HG03442 (cell line): ENCODE measurements at regions not wholly inside any gene's neighbourhood (a gene's known extent, or its start where the extent isn't known, plus 50 kb on each side); places are given as distances from the start of the nearest gene placed in this dataset.
"Not testable (repeated sequence)": the region's sequence is repeated elsewhere in the genome, so short reads cannot be mapped to it uniquely, and the experiment has no call there.

Source experiments
- ATAC-seq: cut with Tn5 transposase; IDR thresholded peaks from one replicate; pipeline ENCODE4 v1.9.1; 2021; ENCODE audit warnings: mild to moderate bottlenecking, moderate library complexity; ENCODE audit not compliant: unreplicated experiment

DNA sequence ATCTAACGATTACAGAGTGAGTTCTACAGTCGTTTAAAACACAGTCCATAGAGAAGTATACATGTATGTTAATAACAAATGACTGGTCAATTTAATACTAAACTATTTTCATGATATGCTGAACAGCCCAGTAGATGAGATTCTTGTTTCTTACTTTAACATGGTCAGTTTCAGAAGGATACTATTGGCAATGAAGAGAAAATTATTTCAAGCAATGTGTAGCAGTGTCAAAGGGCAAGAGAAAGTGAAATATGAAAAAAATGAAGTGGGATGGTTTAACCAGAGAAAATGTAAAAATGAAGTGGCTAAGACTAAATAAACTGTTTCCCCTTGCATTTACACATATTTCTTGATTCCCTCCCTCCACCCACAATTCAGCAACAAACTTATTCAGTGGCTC lies 192.1 kb upstream of the TTC14 start:
- ATAC-seq = no peak

DNA sequence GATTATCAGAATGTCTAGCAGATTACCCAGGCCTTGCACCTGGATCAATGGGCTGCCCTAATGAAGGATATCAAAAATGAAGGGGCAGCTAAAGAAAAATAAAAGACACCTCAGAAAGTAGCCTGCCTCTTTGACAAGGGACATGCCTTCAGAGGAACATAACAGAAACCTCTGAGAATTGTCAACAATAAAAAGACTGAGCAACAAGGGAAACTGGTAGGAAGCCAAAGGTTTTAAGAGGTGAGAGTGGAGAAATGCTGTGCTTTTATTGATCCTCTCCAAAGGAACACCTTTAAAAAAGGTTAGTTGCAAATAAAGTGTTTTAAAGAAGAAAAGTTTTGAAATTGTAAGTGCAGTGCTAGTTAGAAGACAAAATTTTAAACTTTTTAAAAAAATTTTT lies 187.8 kb upstream of the TTC14 start:
- ATAC-seq = no peak

DNA sequence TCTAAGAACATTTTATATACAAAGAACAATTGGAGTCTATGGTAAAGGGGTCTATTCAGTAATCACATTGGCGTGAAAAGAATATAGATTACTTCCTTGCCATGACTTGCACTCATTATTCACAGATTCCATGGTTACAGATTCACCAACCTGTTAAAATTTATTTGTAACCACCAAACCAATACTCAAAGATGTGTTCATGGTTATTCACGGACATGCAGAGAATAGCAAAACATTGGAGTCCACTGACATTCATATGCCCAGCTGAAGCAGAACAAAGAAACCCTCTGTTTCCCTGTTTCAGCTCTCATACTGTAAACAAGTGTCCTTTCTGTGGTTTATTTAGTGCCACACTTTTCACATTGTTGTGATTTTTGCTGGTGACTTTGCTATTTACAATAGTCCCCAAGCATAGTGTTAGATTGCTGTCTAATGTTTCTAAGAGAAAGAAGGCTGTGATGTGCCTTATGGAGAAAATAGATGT lies 185.8 kb upstream of the TTC14 start:
- no peak for ATAC-seq

DNA sequence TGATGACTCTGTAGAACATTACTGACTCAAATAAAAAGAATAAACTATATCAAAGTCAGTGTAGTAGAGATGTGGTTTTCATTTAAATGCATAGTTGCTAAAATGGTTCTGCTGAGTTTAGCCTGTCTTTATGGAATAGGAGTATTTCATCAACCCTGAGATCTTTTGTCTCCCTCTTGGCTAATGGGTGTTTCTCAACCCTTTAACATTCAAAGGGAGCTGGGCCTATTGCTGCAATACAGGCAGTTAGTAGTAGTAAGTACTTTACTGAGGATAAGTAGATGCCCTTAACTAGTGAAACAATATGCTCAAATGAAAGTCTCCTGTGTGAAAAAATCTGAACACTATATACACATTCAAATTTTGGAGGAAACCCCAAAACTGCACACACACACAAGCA lies 184.7 kb upstream of the TTC14 start:
- no peak for ATAC-seq

- ATAC-seq = no peak
Observed at GRCh38 chr3:180420016-180420415, 181.9 kb upstream of the TTC14 start.

- ATAC-seq = no peak
Observed at GRCh38 chr3:180420804-180421203, 181.2 kb upstream of the TTC14 start.

DNA sequence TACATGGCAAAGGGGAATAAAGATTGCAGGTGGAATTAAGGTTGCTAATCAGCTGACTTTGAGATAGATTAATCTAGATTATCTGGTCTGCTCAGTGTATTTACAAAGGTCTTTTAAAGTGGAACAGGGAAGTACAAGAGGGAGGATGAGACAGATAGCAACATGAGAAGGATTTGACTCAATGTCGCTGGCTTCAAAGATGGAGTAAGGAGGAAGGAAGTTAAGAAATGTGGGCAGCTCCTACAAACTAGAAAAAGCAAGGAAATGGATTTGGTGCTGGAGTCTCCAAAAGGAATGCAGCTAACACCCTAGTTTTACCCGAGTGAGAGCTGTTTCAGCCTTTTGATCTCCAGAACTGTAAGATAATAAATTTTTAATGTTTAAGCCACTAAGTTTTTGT lies 180.7 kb upstream of the TTC14 start:
- ATAC-seq = no peak

- no peak for ATAC-seq
Observed at GRCh38 chr3:180421721-180422120, 180.2 kb upstream of the TTC14 start.

DNA sequence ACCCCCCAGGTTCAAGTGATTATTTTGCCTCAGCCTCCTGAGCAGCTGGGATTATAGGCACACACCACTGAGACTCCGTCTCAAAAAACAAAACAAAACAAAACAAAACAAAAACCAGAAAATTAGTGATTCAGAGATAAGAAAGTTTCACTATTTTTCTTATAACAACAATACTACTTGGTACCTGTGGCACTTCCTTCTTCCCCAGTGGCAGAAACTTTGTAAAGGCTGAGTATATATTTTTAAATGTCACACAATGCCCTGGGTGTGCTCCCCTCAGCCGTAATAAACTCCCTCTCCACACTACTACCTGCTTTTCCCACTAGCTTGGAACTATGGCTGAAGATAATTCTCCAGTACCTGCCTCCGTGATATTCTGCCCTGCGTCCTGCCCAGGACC lies 177.7 kb upstream of the TTC14 start:
- not testable (repeated sequence) for ATAC-seq

GRCh38 chr3:180430896-180431295 lies 171.1 kb upstream of the TTC14 start:
- no peak for ATAC-seq

- no peak for ATAC-seq
Observed at GRCh38 chr3:180433152-180433551, 168.8 kb upstream of the TTC14 start.

DNA sequence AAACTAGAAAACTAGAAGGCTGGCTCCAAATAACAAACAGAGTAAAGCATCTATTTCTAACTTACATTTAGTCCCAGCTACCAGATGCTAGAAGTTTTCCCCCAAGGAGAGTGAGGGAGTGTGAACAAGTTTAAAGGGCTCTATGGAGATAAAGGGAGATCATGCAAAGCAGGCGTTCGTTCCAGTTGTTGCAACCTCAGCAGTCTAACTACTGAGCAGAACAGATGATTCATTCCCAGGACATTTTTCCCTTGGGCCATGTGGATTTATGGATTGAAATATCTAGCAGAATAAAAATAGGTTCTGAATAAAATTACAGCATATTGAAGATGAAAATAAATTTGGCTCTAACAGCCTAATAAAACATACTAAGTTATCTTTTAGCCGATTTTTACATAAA lies 154.8 kb upstream of the TTC14 start:
- no peak for ATAC-seq

DNA sequence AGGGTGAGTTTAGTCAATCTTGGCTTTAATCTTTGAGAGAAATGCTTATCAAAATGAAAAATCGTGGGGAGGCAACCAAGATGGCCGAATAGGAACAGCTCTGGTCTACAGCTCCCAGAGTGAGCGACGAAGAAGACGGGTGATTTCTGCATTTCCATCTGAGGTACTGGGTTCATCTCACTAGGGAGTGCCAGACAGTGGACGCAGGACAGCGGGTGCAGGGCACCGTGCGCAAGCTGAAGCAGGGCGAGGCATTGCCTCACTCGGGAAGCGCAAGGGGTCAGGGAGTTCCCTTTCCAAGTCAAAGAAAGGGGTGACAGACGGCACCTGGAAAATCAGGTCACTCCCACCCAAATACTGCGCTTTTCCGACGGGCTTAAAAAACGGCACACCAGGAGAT lies 153.6 kb upstream of the TTC14 start:
- not testable (repeated sequence) for ATAC-seq

- no peak for ATAC-seq
Observed at GRCh38 chr3:180457225-180457624, 144.7 kb upstream of the TTC14 start.

GRCh38 chr3:180466401-180467011 lies 135.5 kb upstream of the TTC14 start:
- no peak for ATAC-seq

- ATAC-seq = no peak
Observed at GRCh38 chr3:180467177-180467576, 134.8 kb upstream of the TTC14 start.

DNA sequence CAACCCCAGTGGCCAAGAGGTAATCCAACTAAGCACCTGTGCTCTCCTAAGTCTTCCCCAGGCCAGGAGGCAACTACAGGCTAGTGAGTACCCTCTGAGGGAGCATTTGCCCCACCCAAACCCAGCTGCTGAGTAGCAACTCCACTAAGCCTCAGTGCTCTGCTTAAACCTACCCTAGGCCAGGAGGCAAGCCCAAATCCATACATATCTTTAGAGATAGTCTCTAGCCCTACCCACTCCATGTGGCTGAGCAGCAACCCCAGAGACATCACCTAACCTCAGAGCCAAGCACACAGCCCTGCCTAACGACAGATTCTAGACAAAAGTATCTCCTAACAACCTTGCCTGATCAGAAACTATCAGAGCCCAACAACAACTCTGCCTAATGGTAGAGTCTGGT lies 132.8 kb upstream of the TTC14 start:
- no peak for ATAC-seq

DNA sequence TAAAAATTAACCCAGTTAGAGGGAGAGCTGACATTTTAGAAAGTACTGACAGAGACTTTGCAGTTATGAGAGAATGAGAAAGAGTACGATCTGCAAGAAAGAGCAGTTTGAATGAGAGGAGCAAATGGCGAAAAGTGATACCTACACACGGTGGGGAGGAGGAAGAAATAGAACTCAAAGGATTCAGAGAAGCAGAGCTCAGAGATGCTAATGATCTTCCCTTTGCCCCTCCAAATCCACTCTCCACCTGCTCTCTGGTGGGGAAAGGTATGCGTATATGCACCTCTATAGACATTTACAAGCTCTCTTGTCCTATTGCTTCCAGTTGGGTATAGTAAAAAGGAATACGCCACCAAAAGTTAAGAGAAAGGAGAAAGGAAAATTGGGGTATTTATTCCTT lies 123.3 kb upstream of the TTC14 start:
- ATAC-seq = no peak

DNA sequence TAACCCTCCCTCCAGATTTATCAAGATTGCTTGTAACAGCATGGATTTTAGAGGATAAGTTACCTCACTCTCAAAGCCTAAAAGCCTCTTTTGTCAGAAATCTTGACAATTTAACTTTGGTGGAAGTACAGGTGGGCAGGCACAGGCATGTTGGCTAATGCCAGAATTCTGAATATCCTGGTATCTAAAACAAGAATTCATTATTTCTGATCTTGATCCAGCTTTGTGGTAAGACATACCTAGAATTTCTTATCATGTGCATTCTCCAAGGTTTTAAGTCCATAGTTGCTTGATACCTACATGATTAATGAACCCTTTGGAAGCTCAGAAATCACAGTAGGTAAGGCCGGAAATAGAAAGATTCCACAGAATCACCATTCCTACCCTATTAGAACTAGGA lies 109.9 kb upstream of the TTC14 start:
- no peak for ATAC-seq

DNA sequence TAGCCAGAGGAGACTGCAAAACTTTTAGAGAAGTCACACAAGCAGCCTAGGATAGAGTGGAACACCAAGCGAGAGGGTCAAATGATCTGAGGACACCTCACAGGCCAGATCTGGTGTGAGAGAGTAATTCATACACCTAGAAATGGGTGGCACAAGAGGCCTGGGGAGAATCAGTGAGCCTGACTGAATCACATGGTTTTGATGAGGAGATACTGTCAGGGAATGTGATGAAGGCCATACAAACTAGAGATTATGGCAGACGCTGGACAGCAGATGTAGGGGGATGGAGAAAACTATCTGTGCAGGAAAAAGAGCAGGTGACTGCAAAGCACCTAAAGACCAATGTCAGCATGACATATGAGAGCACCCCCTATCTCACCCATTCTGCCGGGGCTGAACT lies 105.0 kb upstream of the TTC14 start:
- ATAC-seq = no peak

DNA sequence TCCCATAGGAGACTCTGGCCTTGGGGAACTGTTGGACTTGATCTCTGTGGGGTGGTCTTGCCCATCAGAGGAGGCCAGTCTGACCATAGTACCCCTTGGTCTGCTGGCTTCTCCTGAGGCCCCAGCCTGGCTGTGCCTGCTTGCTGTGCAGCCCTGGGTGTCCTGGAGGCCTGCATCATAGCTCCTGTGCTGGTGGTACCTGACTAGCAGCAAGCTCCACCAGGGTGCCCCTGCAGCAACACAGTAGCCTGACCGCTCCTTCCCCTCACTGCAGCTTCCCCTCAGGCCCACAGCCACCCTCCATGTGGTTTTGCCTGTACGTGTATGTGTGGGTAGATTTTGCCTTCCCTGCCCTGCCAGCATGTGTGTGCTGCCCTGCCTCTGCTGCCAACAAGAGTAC lies 85.6 kb upstream of the TTC14 start:
- no peak for ATAC-seq

- ATAC-seq = no peak
Observed at GRCh38 chr3:180523040-180523439, 78.9 kb upstream of the TTC14 start.

DNA sequence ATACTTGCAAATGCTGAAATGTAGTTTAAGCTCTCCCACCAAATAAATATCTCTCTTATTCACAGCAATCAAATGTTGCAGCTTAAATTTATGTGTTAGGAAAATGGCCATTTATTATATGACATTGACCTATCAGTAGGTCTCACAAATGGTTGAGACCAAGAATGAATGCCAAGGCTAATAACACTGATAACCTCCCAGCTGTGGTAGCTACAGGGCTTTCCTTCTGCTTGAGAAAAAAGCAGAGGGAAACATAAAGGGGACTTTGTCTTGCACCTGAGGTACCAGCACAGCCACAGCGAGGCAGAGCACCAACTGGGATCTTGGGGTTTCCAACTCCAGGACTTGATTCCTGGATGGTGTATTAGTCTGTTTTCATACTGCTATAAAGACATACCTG lies 73.1 kb upstream of the TTC14 start:
- no peak for ATAC-seq
